Smooth muscle cell (in vitro differentiated cells): ENCODE measurements at regions not wholly inside any gene's neighbourhood (a gene's known extent, or its start where the extent isn't known, plus 50 kb on each side); places are given as distances from the start of the nearest gene placed in this dataset.
A peak's percentile ranks its signal among the peaks of the same experiment; 100 is the strongest.

Experiments used
- DNase-seq: peaks from one replicate; lab custom pipeline; 2025; ENCODE audit not compliant: unreplicated experiment; lab: John Stamatoyannopoulos, UW
- H2AFZ ChIP-seq: fragments of 200-600 bp; sonication (generic); 2 replicates; pipeline ENCODE4 v1.6.0; 2016; ENCODE audit warnings: antibody characterized with exemption, low read depth, mild to moderate bottlenecking
- H3F3A ChIP-seq: fragments of 200-600 bp; sonication (generic); 2 replicates; pipeline ENCODE4 v1.6.0; 2017; ENCODE audit warnings: antibody characterized with exemption, low read depth
- H3K27ac ChIP-seq: fragments of 200-600 bp; sonication (generic); 2 replicates; pipeline ENCODE4 v1.5.1; 2016; ENCODE audit warnings: low read depth, mild to moderate bottlenecking
- H3K27me3 ChIP-seq: fragments of 200-600 bp; sonication (generic); 2 replicates; pipeline ENCODE4 v1.6.1; 2016; ENCODE audit warnings: low read depth, mild to moderate bottlenecking
- H3K36me3 ChIP-seq: fragments of 200-600 bp; sonication (generic); 2 replicates; pipeline ENCODE4 v1.5.1; 2016; ENCODE audit warnings: low read depth
- H3K4me1 ChIP-seq: fragments of 200-600 bp; sonication (generic); 2 replicates; pipeline ENCODE4 v1.5.1; 2016; ENCODE audit warnings: low read depth
- H3K4me2 ChIP-seq: fragments of 200-600 bp; sonication (generic); 2 replicates; pipeline ENCODE4 v1.6.0; 2016; ENCODE audit warnings: mild to moderate bottlenecking
- H3K4me3 ChIP-seq: fragments of 200-600 bp; sonication (generic); 2 replicates; pipeline ENCODE4 v1.5.1; 2016; ENCODE audit warnings: mild to moderate bottlenecking
- H3K79me2 ChIP-seq: fragments of 200-600 bp; sonication (generic); 2 replicates; pipeline ENCODE4 v1.6.0; 2016; ENCODE audit warnings: low read depth, mild to moderate bottlenecking
- H3K9ac ChIP-seq: fragments of 200-600 bp; sonication (generic); 2 replicates; pipeline ENCODE4 v1.6.0; 2016; ENCODE audit warnings: low read depth
- H3K9me3 ChIP-seq: fragments of 200-600 bp; sonication (generic); replicated peaks from 2 replicates; pipeline ENCODE4 v1.5.1; 2016; ENCODE audit warnings: low read depth
- H4K20me1 ChIP-seq: fragments of 200-600 bp; sonication (generic); 2 replicates; pipeline ENCODE4 v1.6.0; 2016; ENCODE audit warnings: low read depth
- CTCF ChIP-seq: fragments of 200-600 bp; sonication (generic); IDR thresholded peaks from 2 replicates; pipeline ENCODE4 v1.5.1; 2017; ENCODE audit warnings: borderline replicate concordance, mild to moderate bottlenecking, antibody characterized with exemption; ENCODE audit not compliant: insufficient read depth, poor library complexity, severe bottlenecking
- whole genome bisulfite sequencing: methylation state at CpG from one replicate; pipeline ENCODE4 v1.1.7; 2016; ENCODE audit warnings: low lambda C conversion rate; 5-methylcytosine and 5-hydroxymethylcytosine counted together

DNA sequence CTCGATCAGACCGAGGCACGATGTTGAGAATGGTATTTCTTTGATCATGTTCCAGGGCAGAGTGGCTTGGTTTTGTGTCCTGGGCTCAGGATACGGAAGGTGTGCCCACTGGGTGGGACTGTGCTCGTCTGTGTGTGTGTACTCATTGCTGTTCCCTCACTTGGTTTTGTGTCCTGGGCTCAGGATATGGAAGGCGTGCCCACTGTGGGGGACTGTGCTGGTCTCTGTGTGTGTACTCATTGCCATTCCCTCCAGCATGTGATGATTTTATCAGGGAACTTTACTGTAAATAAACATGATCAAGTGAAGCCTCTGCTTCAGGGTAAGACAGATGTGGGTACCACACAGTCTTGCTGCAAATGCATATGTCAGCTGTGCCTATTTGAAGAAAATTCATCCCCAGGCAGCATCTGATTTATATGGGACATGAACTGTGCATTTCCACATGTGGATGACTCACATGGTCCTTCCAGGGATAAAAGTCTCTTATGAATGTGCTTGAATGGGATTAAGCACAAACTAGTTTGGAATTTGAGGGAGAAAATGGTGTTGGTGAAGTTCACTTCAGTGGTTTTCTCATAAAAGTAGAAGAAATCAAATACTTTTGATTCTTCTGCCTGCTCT is 274.3 kb downstream of the QKI start:
- H3K4me2 ChIP-seq = peak overlapping the region; percentile 18
- no peaks in the 10 kb centered on the region for H3K4me1 ChIP-seq
- 88% methylated on average over 6 of the region's 6 CpGs for WGBS
- H3K27me3 ChIP-seq = peaks cover 3% of the 10 kb centered on the region
- H3K79me2 ChIP-seq = no peaks in the 10 kb centered on the region
- no peak overlapping the region for H3K9ac ChIP-seq
- DNase-seq = no peak
- H2AFZ ChIP-seq = no peak overlapping the region
- no peak for TF ChIP-seq CTCF
- peaks cover 6% of the 10 kb centered on the region for H3F3A ChIP-seq
- H3K27ac ChIP-seq = no peak overlapping the region
- H3K36me3 ChIP-seq = no peaks in the 10 kb centered on the region
- no peak overlapping the region for H3K4me3 ChIP-seq
- H4K20me1 ChIP-seq = no peaks in the 10 kb centered on the region
- H3K9me3 ChIP-seq = no peaks in the 10 kb centered on the region

DNA sequence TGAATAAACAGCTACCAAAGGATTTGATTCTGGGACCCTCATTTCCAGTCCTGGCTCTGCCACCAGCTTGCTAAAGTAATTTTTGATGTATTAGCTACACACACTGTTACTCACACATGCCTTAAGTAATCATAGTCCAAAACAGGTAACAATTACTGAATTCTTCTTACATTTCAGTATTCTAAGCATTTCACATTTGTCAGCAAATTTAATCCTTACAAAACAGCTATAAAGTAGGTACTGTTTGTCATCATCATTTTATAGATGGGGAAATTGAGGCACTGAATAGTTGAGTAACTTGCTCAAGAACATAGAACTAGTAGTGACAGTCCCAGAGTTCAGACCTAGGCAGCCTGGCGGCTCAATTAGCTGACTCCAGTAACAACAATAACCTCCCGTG is 272.6 kb downstream of the QKI start:
- DNase-seq = no peak
- no peaks in the 10 kb centered on the region for H3K9me3 ChIP-seq

GRCh38 chr6:163686301-163686700 is 271.8 kb downstream of the QKI start:
- Histone ChIP-seq H3F3A (peaks cover 6% of the 10 kb centered on the region), H3K4me3 (no peak overlapping the region), H4K20me1 (no peaks in the 10 kb centered on the region), H3K27me3 (peaks cover 3% of the 10 kb centered on the region), H2AFZ (no peak overlapping the region), H3K79me2 (no peaks in the 10 kb centered on the region), H3K9ac (no peak overlapping the region), H3K36me3 (no peaks in the 10 kb centered on the region), H3K4me1 (no peaks in the 10 kb centered on the region), H3K4me2 (no peak overlapping the region), H3K9me3 (no peaks in the 10 kb centered on the region), H3K27ac (no peak overlapping the region)
- DNase-seq = no peak
- 96% methylated on average over 2 of the region's 2 CpGs for WGBS
- TF ChIP-seq CTCF = no peak

More for the DNA sequence above, 272.6 kb downstream of the QKI start:
- WGBS = 87% methylated on average over 2 of the region's 2 CpGs
- H2AFZ ChIP-seq = no peak overlapping the region
- peaks cover 3% of the 10 kb centered on the region for H3K27me3 ChIP-seq
- peaks cover 6% of the 10 kb centered on the region for H3F3A ChIP-seq
- TF ChIP-seq CTCF = no peak
- H3K4me1 ChIP-seq = no peaks in the 10 kb centered on the region
- H3K4me3 ChIP-seq = no peak overlapping the region
- no peak overlapping the region for H3K4me2 ChIP-seq
- no peaks in the 10 kb centered on the region for H3K79me2 ChIP-seq
- no peaks in the 10 kb centered on the region for H3K36me3 ChIP-seq
- H3K27ac ChIP-seq = no peak overlapping the region
- H3K9ac ChIP-seq = no peak overlapping the region
- no peaks in the 10 kb centered on the region for H4K20me1 ChIP-seq

DNA sequence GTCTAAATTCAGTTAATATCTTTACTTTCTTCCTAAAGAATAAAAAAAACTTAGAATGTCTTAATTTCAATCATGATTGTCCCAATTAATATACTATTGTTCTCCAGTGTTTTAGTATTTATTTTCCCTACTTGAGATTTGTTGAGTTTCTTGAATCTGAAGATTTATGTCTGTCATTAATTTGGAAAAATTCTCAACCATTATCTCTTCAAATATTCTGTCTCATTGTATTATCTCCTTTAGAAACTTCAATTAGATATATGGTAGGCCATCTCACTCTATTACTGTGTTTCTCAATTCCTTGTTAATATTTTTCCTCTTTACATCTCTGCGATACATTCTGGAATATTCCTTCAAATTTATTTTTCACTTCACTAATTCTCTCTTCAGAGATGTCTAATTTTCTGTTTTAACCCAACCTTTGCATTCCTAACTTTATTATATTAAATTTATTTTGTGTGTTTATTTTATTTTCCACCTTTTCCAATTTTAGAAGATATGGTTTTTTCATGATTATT is 268.6 kb downstream of the QKI start:
- Histone ChIP-seq H3K79me2 (no peaks in the 10 kb centered on the region), H3K9ac (no peak overlapping the region), H3K4me3 (no peak overlapping the region), H3K9me3 (no peaks in the 10 kb centered on the region), H3F3A (no peaks in the 10 kb centered on the region), H3K27me3 (peaks cover 3% of the 10 kb centered on the region), H3K36me3 (no peaks in the 10 kb centered on the region), H2AFZ (no peak overlapping the region), H3K4me2 (no peak overlapping the region), H3K4me1 (no peaks in the 10 kb centered on the region), H3K27ac (no peak overlapping the region), H4K20me1 (no peaks in the 10 kb centered on the region)
- 96% methylated on average over 1 of the region's 1 CpG for WGBS
- no peak for TF ChIP-seq CTCF
- DNase-seq = no peak
